Right ventricle myocardium inferior (tissue), 1 donor: ENCODE measurements at regions not wholly inside any gene's neighbourhood (a gene's known extent, or its start where the extent isn't known, plus 50 kb on each side); places are given as distances from the start of the nearest gene placed in this dataset.
"Not testable (repeated sequence)": the region's sequence is repeated elsewhere in the genome, so short reads cannot be mapped to it uniquely, and the experiment has no call there.

Source experiments
- ATAC-seq: fragments of 200-7000 bp; cut with Tn5 transposase; one replicate; pipeline ENCODE4 v1.9.1; 2020; ENCODE audit warnings: mild to moderate bottlenecking, moderate library complexity
- DNase-seq: peaks from one replicate; pipeline ENCODE4 v3.0.0; 2021; ENCODE audit errors: missing footprints
- intact Hi-C: fragments of 100-400 bp; cut with DNase I; formaldehyde crosslinking; loops from one replicate; pipeline ENCODE4 v1.11.0; 2022
- donor health status: DM: no; HTN: yes; CAD: no; lungs with severe emphysema.

DNA sequence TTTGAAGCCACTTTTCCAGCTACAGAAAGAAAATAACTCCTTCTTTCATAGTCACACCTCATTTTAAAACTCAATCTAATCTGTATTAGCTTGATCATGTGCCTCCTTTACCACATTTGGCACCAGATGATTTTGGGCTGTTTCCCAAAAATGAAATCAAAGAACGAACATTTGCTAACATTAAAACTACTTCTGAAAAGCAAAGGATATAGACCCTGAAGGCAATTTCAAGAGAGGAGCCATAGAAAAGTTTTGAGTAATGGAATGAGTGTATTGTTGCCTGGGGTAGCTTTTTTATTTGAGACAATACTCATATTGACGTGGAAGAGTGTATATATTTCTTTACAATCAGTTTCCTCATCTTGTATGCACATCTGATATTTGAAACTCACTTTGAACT, 152.8 kb upstream of the TBL1XR1 start:
- intact Hi-C loops: loop anchor here (10.0 kb wide), 1 partner anchor 465 kb away; no protein-coding TSS in a partner anchor
- ATAC-seq (no peak), DNase-seq (no peak)

DNA sequence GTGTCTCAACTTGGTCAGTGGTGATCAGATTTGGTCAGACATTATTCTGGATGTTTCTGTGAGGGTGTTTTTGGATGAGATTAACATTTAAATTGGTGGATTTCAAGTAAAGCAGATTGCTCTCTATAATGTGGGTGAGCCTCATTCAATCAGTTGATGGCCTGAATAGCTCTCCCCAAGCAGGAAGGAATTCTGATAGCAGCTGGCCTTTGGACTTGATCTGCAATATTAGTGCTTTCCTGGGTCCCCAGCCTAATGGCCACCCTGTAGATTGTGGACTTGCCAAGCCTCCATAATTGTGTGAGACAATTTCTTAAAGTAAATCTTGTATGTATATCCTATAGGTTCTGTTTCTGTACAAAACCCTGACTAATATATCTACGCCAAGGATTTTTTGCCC, 153.9 kb upstream of the TBL1XR1 start:
- ATAC-seq: no peak
- intact Hi-C loops: loop anchor here (10.0 kb wide), 1 partner anchor 464 kb away; no protein-coding TSS in a partner anchor

DNA sequence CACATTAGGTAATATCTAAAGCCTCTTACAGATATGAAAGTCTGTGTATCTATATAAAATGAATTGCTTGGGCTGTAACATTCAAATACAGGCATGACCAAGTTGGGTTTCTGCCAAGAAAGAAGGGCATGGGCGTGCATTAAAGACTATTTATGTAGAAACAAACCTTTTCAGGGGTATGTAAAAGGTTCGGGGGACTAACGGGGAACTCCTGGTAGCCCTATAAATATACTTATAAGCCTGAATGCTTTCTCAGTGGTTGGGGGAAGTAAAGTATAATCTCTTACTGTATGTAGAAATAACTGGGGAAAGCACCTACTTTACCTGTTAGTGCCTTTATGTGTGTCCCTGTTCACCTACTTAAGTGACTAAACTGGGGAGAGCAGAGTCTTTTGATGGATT, 154.5 kb upstream of the TBL1XR1 start:
- intact Hi-C loops: loop anchor here (10.0 kb wide), 1 partner anchor 463 kb away; no protein-coding TSS in a partner anchor
- DNase-seq (no peak), ATAC-seq (no peak)

More for the DNA sequence above, 153.9 kb upstream of the TBL1XR1 start:
- DNase-seq: no peak

DNA sequence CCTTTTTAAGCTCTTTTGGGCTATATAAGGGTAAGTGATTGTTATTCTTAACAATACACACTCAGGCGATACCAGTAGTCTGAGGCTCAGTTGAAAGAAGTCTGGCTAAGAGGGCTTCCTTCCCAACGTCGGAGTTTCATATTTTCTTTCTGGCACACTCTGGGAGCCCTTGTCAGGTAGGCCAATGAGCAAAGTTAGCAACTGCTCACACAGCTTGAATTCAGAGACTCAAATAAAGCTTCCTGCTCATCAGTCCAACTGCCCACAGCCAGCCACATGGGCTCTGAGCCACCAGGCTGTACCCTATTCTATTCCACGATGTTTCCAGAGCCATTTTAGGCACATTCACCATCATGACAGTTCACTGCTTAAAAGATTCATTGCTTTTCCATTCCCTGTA, 155.1 kb upstream of the TBL1XR1 start:
- DNase-seq (no peak), ATAC-seq (no peak)
- intact Hi-C loops: loop anchor here (10.0 kb wide), 1 partner anchor 462 kb away; no protein-coding TSS in a partner anchor

DNA sequence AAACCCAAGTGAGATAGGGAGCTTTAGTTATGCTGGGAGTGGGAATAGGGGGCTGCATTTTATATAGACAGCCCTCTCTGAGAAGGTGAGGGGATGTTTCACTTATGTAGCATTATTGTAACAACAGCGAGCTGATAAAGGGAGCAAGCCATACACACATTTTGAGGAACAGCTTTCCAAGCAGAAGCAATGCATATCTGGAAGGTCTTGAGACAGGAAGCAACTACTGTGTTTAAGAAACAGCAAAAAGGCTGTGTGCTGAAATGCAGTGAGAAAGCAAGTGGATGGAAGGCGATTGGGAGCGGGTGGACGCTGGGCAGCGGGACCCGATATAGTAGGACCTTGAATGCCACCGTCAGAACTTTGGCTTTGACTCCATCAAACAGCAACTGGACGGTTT, 155.9 kb upstream of the TBL1XR1 start:
- intact Hi-C loops: loop anchor here (10.0 kb wide), 1 partner anchor 462 kb away; no protein-coding TSS in a partner anchor
- ATAC-seq (no peak), DNase-seq (no peak)

DNA sequence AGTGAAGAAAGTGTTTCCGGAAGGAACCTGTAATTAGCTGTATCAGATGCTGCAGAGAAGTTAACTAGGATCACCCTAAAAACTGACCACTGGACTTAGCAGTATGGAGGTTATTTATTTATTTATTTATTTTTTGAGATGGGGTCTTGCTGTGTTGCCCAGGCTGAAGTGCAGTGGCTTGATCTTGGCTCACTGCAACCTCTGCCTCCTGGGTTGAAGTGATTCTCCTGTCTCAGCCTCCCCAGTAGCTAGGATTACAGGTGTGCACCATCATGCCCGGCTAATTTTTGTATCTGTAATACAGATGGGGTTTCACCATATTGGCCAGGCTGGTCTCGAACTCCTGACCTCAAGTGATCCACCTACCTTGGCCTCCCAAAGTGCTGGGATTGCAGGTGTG, 156.6 kb upstream of the TBL1XR1 start:
- ATAC-seq: not testable (repeated sequence)
- intact Hi-C loops: loop anchor here (10.0 kb wide), 1 partner anchor 461 kb away; no protein-coding TSS in a partner anchor

DNA sequence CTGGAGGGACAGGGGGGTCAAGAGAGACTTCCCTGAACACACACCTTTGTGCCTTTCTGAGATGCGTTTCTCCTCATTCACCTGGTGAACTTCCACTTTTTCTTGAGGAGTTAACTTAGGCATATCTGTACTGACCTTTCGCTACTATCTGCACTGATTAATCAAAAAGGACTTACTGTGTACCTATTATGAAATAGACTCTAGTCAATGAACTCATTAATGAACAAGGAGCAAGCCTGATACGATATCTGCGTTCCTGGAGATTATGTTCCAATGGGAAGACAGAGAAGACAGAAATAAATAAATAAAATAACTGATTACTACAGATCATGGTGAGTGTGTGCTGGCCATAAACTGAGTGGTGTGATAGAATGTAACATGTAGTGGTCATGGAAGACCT, 157.2 kb upstream of the TBL1XR1 start:
- DNase-seq (no peak), ATAC-seq (no peak)

More for the DNA sequence above, 156.6 kb upstream of the TBL1XR1 start:
- DNase-seq: not testable (repeated sequence)

DNA sequence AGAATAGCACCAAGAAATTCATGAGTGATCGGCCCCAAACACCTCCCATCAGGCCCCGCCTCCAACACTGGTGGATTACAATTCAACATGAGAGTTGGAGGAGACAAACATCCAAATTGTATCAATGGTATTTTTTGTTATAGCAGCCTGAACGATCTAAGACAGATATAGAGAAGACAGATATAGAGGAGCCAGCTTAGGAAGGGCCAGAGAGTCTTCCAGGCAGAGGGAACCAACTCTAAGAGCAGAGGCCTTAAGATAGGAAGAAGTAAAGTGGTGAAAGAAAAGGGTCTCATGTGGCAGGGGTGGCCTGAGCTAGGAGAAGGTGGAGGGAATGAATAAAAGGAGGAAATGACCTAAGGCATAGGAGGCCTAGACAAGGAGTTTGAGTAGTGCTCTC, 158.8 kb upstream of the TBL1XR1 start:
- no peak for ATAC-seq
- intact Hi-C loops: loop anchor here (5.0 to 10.0 kb wide), 2 partner anchors 229 to 459 kb away; no protein-coding TSS in a partner anchor

More for the DNA sequence above, 157.2 kb upstream of the TBL1XR1 start:
- intact Hi-C loops: loop anchor here (10.0 kb wide), 1 partner anchor 460 kb away; no protein-coding TSS in a partner anchor

DNA sequence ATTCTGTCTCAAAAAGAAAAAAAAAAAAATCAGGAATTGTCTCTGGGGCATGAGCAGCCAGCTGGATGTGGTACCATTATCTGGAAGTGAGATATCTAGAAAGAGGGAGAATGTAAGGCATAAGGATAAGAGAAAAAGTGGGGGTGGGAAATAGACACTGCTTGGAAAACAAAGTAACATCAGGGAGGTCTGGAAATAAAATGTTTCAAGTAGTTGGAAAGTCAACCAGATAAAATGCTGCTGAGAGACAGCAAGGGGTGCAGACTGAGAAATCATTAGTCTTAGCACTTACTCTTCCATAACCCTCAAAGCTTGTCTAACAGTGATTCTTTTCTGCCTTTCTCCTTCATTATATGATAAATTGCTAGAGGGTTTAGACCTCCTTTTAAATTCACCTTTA, 159.7 kb upstream of the TBL1XR1 start:
- intact Hi-C loops: loop anchor here (5.0 to 10.0 kb wide), 2 partner anchors 230 to 458 kb away; no protein-coding TSS in a partner anchor
- ATAC-seq (no peak), DNase-seq (no peak)

More for the DNA sequence above, 158.8 kb upstream of the TBL1XR1 start:
- DNase-seq: no peak

DNA sequence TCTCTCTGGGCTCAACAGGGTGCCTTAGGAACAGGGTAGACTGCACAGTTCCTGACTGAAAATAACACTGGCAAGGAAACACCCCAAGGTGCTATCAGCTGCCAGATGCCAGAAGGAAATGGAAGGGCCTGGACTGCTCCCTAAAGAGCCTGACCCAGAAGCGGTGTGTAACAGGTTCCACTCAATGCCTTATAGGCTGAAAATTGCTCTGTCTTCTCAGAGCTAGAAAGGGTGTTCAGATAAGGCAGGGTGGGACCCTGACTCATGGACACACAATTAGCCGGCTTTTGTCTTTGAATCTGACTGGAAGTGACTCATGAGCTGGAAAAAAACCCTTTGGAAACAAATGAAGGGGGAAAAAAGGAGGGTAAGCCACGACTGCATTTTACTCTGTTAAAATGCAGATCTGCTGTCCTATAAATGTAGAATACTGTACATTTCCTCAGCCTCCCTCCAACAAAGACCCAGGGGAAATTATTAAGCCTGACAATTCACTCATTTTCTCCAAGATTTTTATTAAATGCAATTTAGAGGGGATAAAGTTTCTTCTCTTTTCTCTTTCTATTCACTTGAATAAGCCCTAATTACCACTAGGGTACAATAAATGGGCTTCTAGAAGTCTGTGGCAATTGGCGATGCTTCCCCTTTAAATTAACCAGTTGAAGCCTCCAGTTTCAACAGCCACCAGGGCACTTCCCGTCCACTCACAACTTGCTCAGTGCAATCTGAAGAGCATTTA, 160.2 kb upstream of the TBL1XR1 start:
- ATAC-seq (no peak), DNase-seq (no peak)
- intact Hi-C loops: loop anchor here (2.0 to 10.0 kb wide), 3 partner anchors 230 to 457 kb away; no protein-coding TSS in a partner anchor

DNA sequence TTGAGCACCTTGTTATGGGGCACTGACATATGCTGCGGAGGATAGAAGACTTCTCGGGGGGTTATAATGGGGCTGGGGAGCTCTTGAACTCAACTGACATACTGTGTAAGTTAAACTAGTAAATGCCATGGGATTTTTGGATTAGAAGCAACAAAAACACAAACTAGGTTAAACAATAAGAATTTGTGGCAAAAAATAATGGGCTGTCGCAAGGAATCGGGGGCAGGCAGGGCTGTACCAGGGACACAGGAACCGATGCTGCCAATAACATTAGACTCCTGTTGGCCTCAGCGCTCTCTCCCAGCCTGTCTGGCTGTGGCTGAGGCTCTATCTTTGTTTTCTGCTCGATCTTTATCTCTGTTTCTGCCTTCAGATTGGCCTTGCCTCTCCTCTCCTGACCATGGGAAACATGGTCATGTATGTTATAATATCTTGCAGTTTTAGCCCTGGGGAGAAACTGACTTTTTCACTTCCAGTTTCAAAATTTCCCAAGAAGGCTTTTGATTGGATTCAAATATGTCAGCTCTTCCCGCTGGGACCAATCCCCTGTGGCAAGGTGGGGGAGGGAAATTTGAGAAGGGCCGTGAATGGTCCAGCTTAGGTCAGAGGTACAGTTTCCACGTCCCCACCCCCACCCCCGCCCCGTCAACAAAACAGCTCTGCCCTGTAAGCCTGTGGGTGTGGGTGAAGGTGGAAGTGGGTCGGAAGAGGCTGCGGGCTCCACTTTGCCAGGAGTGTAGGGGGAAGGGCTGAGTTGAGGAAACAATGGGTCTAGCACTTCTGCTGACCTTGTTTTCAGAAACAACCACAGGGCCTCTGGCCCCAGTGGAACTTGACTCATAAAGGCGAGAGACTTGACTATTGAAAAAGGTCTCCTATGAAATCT, 161.1 kb upstream of the TBL1XR1 start:
- intact Hi-C loops: loop anchor here (2.0 to 10.0 kb wide), 3 partner anchors 231 to 456 kb away; no protein-coding TSS in a partner anchor
- ATAC-seq (peak; percentile 47), DNase-seq (peak; percentile 83)

DNA sequence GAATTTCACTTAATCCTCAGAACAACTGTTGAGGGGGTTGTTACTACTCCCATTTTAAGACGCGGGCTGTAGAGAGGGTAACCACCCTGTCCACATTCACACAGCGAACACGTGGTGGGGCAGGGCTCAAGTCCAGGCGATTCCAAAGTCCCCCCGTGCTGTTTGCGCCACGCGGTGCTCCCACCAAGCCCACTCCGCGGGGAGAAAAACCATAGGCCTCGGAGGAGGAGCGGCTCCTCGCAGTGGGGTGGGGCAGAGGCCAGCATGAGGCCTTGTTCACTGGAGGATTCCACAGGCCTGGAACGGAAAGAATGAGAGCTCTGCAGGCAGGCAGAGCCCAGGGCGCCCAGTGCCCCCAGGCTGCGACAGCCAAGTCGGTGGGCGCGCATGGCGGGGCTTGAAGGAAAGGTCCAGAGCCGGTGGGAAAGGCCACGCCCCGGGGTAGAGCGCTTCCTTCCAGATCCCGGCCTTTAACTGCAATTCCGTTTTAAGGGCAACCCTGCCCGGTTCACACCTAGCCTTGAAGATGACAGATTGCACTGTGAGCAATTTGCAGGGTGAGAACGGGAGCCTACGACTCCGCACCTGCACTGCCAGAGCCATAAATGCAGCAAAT, 161.8 kb upstream of the TBL1XR1 start:
- DNase-seq (no peak), ATAC-seq (peak; percentile 8)
- intact Hi-C loops: loop anchor here (2.0 to 10.0 kb wide), 3 partner anchors 232 to 456 kb away; no protein-coding TSS in a partner anchor

DNA sequence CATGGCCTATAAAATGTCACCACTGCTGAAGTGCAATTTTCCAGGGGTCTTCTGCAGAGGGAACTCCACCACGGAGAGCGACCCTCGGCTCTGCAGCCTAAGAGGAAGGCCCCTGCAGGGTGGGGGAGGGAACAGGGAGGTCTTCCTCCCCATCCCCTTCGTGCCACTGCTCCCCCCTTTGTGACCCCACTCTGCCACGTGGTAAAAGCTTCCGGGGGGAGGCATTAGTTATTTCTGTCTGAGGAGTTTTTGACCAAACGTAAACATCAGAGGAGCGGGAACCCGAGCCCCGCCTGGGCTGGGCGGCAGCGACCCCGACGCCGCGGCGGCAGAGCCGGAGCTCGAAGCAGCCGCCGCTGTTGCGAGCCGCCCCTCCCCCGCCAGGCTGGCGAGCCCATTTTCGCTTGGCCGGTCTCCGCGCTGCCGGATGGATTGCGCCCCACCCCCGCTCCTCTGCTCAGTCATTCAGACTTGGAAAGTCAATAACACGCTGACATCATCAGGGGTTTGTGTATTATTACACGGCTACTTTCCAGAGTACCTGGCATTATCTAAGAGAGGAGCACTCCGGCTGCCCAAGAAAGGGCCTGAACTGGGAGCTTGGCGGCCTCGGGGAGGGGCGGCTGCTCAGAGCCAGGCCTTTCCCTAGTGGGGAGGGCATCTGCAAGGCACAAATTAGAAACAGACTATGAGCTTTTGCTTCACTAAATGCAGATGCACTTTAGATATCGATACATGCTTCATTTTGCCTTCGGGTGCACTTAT, 162.5 kb upstream of the TBL1XR1 start:
- DNase-seq (peak; percentile 98), ATAC-seq (peak; percentile 92)
- intact Hi-C loops: loop anchor here (1.0 to 10.0 kb wide), 11 partner anchors 105 to 1028 kb away; partner anchors contain the start of gene TBL1XR1

DNA sequence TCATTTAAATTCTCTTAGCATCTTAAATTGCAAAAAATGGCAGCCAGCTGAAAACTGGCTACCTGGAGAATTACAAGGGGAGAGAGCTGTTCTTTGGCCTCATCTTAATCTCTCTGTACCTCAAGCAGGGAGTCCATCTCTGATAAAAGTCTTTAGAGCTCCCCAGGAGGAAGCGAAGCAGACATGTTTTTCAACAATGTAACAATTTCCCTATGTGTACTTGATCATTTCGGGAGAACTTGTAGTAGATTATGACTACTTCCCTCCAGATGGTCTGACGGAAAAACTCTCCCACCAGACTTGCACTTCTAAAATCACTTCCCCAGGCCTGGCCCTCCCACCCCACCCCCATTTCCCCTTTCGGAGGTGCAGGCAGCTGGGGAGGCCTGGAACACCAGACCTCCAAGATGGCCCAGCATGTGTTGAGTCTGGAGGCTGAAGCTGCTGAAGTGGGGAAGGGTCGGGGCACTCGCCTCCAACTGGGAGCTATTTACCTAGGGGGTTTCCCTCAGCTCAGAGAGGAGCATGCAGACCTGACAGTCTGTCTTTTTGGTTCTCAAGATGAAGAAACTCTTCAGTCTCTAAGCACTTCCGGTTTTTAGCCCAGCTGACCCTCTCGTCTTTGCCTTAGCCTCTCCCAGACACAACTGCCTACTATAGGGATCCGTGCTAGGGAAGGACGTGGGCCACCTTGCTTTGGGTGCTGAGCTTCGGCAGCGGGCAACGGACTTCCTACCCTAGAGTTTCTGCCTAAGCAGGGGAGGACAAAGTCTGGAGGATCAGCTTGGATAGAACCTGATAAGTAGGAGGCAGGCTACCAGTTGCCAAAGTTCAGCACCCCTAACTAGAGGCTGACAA, 164.0 kb upstream of the TBL1XR1 start:
- intact Hi-C loops: loop anchor here (2.0 to 10.0 kb wide), 7 partner anchors 103 to 1026 kb away; no protein-coding TSS in a partner anchor
- DNase-seq (no peak), ATAC-seq (no peak)

DNA sequence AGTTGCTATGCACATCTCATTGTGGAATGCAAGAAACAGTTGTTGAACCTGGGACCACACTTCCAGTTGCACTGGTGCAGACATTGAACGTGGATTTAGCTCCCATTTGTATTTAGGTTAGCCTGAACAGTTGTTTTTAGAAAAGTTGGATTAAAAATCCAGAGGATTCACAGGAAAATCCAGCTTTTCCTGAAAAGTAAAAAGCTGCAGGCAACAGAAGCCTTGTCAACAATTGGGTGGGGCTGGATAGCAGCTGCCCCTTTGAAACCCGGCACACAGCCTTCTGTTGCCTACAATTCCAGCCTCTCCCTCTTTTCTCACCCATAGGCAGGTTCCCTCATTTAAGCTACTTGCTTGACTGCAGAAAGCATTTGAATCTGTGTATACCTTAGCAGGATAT, 165.3 kb upstream of the TBL1XR1 start:
- intact Hi-C loops: loop anchor here (5.0 to 10.0 kb wide), 6 partner anchors 102 to 1025 kb away; no protein-coding TSS in a partner anchor

DNA sequence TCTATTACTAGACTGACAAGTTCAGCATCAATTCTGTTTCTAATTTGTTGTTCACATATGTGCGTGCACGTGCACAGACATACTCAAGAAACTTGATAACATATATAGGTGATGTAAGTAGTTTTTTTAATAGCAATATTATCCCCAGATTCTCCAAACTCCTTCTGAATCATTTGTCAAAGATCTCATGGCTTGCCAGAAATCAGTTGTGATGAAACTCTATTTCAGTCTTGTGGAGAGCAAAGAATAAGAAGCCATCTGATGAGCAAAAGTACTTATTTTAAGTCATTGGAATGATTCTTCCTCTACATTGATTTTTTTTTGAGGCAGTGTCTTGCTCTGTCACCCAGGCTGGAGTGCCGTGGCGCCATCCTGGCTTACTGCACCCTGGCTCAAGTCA, 167.0 kb upstream of the TBL1XR1 start:
- intact Hi-C loops: loop anchor here (5.0 to 10.0 kb wide), 6 partner anchors 101 to 1023 kb away; no protein-coding TSS in a partner anchor
- DNase-seq: no peak
- no peak for ATAC-seq

More for the DNA sequence above, 165.3 kb upstream of the TBL1XR1 start:
- ATAC-seq (no peak), DNase-seq (no peak)
